SK-N-MC (cell line): ENCODE measurements at regions not wholly inside any gene's neighbourhood (a gene's known extent, or its start where the extent isn't known, plus 50 kb on each side); places are given as distances from the start of the nearest gene placed in this dataset.

Experiments used
- EZH2 ChIP-seq: fragments of 200-600 bp; sonication (generic); IDR thresholded peaks from one replicate; pipeline ENCODE4 v1.6.1; 2017; ENCODE audit warnings: antibody characterized with exemption
- FOXP2 ChIP-seq: optimal IDR thresholded peaks from 2 replicates; pipeline ENCODE3; 2011; ENCODE audit warnings: mild to moderate bottlenecking, moderate library complexity; ENCODE audit not compliant: insufficient read depth; ENCODE audit errors: extremely low read length, control extremely low read depth
- POLR2AphosphoS5 ChIP-seq: IDR thresholded peaks from 2 replicates; pipeline ENCODE4 v1.6.1; 2012; ENCODE audit warnings: mild to moderate bottlenecking, low read depth, low read length, borderline replicate concordance

- TF ChIP-seq POLR2AphosphoS5 (no peak), EZH2 (no peak), FOXP2 (no peak)
These were observed 488.4 kb downstream of the PREX1 start for GRCh38 chr20:48339190-48339985.
